Mammary epithelial cell (primary cell): ENCODE measurements at regions not wholly inside any gene's neighbourhood (a gene's known extent, or its start where the extent isn't known, plus 50 kb on each side); places are given as distances from the start of the nearest gene placed in this dataset.

Experiments used
- CTCF ChIP-seq, 2 donors: IDR thresholded peaks in 1 of 2; conservative IDR thresholded peaks in 1 of 2; 2 replicates each; pipeline ENCODE4 v1.5.1; 2011 to 2012; ENCODE audit warnings: inconsistent platforms in 2 of 2, low read length in 2 of 2, mild to moderate bottlenecking in 2 of 2, control low read depth in 1 of 2, low read depth in 1 of 2; ENCODE audit not compliant: insufficient read depth in 1 of 2; ENCODE audit errors: extremely low read depth in 1 of 2
- EZH2 ChIP-seq: IDR thresholded peaks from 2 replicates; pipeline ENCODE4 v1.6.1; 2012; ENCODE audit warnings: low read length, inconsistent platforms, borderline replicate concordance

DNA sequence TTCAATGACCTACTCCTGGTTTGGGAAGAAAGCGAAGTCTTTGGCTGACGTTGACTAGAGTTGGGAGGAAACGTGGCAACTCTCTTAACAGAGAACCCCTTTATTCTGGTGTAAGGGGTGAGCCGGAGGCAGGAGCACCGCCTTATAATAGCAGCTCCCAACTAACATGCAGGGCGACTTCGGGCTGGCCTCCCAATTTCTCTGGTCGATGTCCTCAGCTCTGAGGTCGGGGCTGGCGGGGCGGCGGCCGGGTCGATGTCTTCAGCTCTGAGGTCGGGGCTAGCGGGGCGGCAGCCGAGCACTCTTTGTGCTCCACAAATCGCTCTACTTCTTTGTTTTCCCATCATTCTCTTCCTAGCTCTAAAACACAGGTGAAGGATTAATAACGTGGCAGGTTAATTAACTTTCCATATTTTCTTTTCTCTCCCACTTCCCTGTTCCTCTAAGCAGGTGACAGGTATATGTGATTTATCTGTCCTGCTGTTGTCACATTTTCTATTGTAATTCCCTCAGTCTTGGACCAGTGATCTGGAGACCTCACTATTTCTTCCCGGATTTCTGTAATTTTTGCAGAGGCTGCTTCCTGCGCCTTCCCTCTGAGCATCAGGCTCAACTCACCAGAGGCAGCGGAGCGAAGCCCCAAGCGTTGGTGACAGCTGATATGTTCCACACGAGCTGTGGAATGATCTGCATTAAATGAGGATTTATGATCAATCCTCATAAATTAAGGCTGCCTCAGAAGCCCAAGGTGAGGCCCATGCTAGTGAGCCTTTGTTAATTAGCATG is 64.3 kb downstream of the ACKR3 start:
- TF ChIP-seq CTCF (conservative IDR thresholded peaks at IDR 0.05 in 1 of 2, IDR thresholded peaks at IDR 0.05 in 1 of 2; ENCODE audit: extremely low read depth in 1 of 2, insufficient read depth in 1 of 2, low read depth in 1 of 2, low read length in 2 of 2) = no peak
- no peak for TF ChIP-seq EZH2
